GM19455 (cell line): ENCODE measurements at regions not wholly inside any gene's neighbourhood (a gene's known extent, or its start where the extent isn't known, plus 50 kb on each side); places are given as distances from the start of the nearest gene placed in this dataset.

Experiments
- ATAC-seq: cut with Tn5 transposase; IDR thresholded peaks from one replicate; pipeline ENCODE4 v1.9.1; 2021; ENCODE audit not compliant: unreplicated experiment

DNA sequence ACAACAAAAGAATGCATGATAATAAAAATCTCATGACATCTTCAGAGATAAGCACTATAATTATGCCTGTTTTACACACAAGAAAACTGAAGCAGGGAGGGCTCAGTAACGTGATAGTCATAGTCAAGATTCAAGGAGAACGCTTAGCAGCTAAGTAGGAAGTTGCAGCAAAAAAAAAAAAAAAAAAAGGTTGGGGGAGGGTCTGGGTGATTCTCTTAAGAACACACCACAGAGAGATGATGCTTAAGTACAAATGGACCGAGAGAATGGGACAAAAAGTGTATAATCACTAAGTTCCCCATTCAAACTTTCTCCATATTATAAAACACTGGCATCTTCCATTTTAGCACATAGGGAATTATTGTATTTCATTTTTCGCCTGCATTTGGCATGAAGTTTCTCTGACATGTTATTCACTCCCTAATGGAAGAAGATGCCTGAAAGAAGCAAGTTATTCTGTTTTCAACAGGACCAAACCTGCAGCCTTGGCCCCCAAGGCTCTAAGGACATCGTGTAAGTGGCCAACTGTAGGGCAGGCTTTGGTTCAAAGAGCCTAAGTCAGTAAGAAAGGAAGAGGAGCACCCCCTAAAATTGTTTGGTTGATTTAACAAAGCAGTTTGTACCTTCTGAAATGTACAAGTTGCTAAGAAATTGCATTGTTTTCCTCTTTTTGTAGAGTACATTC lies 142.9 kb upstream of the TMPO start:
- ATAC-seq, result no peak

DNA sequence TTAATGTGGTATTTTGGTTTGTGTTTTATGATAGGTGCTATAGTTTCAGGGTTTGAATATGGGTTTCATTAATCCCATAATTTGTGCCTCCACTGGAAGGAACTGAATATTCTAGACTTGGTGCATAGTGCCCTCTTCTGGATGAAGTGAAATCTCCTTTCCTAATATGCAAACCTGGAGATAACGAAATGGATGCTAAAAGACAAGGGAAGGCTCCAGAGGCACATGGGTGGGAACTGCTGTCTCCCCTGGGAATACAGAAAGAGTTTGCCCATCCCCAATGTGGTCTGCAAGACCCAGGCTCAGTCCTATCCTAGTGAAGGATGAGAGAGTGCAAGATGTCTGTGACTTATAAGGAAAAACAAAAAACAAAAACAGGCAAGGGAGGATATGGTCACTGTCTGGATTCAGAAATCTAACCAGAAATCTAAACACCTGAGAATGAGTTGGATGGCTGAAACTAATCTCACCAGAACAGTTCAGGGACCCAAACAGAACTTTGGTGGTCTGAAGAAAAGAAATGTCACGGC lies 142.3 kb upstream of the TMPO start:
- ATAC-seq, result no peak

DNA sequence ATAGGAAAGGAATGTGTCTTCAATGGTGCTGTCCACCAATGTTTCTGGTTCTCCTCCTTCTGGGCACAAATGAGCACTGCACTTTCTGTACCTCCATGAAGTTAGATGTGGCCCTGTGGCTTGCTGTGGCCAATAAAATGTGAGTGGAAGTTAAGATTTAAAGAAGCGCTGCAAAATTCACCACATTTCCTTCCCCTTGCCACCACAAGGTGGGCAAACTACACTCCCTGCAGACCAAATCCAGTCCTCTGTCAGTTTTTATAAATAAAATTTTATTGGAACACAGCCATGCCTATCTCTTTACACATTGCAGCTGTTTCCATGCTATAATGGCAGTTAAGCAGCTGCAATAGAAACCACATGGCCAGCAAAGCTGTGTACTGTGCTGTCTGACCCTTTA lies 141.4 kb upstream of the TMPO start:
- ATAC-seq, result no peak

DNA sequence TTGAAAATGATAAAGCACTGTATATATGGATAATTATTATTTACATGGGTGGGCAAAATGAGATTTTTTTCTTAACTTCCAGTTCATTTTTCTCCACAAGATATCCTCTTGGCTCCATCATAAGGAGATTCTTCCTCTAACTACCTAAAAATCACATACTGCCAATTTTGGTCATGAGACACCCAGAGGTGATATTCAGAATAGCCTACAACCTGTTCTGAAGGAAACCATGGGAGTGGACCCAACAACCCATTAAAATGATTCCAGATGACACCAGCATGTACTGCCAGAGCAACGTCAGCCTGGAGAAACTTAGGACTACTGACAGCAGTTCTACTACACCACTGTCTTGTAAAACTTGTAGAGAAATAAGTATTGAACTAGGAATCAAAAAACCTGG lies 136.3 kb upstream of the TMPO start:
- no peak for ATAC-seq

DNA sequence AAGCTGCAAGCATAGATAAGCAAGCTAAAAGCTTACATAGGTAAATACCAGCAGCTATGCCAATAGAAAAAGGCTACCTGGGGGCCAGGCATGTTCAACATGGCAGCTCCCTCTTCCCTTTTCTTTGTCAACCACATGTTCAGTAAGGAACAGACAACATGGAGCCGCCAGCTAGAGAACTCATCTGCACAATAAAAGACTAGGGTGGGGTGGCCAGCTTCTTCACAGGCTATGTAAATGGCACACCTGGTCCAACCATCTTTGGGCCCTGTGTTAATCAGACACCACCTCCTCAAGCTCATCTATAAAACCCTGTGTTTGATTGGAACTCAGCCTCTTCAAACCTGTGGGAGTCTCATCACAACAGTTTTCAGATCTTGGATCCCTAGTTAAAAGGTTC lies 129.7 kb upstream of the TMPO start:
- no peak for ATAC-seq

DNA sequence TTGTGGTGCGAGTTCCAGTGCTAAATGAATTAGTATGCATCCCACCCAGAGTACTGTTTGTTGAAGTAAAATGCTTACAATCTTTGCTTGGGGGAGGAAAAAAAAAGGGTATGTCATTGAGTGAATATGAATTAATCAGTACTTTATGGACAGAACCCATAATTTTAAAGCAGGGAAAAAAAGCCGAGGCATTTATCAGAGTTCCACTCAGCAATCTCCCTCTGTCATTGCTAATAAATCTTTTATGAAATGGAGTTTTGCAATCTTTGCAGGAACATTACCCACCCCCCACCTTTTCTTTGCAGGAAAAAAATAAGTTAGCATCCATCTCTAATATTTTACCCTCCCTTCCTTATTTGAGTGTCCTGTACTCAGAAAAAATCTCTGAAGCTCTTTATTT lies 127.9 kb upstream of the TMPO start:
- no peak for ATAC-seq

DNA sequence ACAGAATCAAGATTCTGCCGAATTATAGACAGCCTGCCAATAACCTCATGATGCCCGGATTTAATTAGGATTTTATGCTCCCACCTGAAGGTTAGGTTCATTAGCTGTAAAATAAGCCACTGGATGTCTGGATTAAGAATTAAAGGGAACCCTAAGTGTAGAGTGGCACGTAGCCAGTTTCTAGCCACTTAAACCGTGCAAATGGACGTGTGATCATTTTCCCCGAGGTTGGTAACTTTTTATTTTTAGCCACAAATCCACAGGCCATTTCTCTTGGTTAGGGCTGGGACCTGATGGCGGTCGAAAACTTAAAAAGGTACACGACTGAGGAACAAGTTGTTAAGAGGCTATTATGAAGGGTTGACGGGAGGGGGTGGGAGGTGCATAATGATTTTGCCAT lies 127.3 kb upstream of the TMPO start:
- no peak for ATAC-seq

DNA sequence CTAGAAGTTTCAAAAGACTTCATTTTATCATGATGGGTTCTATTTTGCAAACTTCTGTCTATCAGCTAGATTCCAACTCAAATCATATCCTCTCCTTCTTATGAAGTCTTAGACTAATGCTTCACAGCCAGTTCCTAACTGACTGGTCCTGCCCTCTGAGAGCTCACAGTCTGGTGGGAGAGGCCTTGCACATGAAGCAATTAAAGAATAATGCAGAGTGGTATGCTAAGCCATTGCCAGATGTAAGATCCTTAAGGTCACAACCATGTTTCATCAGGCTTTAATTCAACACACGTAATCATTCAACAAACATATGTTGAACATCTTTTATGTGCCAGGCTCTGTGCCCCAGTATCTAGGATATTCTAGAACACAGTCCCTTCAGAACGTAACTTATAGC lies 125.8 kb upstream of the TMPO start:
- ATAC-seq, result no peak

DNA sequence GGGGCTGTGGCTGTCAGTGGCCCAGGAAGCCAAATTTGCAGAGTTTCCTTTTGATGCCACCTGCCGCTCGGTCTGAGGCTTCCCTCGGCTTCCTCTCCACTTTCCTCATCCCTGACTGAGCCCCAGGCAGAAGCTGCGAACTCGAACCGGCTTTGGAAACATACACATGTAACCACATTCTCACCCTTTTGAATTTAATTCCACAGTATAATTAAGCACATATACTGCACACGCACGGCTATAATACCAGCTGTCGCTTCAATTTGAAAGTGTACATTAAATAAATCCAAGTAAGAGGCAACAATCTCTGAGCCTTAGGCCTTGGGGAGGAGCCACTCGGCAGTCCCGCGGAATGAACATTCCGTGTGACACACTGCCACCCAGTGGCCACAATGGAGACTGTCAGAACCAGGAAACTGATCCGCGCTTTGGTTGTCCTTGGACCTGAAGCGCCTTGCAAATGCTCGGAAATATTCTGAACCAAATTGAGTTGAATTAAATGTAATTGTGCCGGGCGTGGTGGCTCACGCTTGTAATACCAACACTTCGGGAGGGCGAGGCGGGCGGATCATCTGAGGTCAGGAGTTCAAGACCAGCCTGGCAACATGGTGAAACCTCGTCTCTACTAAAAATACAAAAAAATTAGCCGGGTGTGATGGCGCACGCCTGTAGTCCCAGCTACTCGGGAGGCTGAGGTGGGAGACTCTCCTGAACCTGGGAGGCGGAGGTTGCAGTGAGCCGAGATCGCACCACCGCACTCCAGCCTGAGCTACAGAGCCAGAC lies 117.9 kb upstream of the TMPO start:
- peak; percentile 96 for ATAC-seq

DNA sequence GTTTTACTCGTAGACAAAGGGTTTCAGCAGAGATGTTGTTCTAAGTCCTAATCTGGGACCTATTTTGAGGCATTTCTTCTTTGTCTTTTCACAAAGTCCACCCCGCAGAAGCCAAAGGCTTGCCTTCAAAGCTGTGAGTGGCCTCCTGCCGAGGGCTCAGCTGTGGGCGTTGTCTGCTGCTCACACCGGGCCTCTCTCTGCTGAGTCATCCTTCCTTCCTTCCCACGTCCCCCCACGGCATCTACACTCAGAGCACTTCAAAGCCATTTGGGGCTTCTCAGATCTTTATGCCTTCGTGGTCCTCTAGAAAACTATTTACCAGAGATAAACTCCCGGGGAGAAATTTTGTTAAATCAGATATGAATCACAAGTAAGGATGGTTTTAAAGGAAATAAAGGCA lies 115.9 kb upstream of the TMPO start:
- ATAC-seq, result peak; percentile 32

DNA sequence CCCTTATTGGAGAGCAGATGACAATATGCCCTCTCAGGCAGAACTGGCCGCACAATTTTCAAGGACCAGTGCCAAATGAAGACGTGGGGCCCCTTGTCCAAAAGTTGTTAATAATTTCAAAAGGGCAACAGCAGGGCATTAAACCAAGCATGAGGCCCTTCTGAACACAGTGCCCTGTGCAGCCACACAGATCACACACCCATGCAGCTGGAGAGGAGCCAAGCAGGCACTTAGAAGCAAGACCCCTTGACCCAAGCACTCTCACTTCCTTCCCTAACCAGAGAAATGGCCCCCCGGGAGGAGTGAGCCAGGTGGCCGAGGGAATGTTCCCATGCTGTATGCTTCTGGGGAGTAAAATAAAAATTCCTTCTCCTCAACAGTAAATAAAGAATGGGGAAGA lies 114.0 kb upstream of the TMPO start:
- ATAC-seq, result no peak

DNA sequence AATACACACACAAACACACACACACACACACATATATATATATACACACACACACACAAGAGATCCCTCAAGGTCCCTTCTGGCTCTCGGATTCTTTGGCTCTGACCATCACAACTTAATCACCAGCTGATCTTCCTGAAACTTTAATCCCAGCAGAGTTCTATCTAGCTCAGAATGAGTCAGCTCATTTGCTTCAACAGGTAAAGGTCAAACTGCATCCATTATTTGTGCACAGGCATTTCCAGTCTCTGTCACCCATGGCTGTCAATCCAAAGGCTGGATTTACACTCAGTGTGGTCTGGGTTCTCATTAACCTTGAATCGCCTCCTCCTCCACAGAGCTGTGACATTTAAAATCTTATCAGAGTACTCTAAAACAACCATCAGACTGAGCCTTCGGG lies 113.3 kb upstream of the TMPO start:
- no peak for ATAC-seq

DNA sequence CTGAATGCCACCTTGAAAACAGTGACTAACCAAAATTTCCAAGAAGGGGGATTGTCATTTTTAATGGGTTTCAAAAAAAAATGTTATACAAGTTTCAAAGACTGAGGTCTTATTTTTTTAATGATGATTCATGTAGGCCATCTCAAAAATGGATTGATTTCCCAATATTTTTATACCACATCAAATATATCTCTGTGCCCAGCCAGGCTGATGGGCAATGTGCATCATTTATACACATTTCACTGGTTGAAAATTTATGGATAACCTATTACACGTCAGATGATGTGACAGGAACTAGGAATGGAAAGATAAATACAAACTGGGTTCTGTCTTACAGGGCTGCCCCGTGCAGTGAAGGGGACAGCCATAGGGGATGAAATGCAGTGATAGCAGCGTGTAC lies 112.7 kb upstream of the TMPO start:
- no peak for ATAC-seq

DNA sequence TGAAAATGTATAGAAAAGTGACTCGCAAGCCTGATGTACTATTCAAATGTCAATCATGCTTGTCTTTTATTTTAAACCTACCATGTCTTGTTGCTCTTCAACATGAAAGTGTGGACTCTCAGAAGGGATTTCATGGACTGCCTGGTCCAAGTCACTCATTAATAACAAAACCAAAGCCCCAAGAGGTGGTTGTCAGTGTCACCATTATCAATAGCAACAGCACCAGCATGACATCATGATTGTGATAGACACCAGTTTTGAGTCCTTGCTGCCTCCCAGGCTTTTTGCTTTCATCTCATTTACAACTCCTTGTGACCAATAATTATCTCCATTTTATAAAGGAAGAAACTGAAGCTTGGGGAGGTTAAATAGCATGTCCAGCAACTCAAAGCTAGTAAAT lies 112.0 kb upstream of the TMPO start:
- no peak for ATAC-seq

DNA sequence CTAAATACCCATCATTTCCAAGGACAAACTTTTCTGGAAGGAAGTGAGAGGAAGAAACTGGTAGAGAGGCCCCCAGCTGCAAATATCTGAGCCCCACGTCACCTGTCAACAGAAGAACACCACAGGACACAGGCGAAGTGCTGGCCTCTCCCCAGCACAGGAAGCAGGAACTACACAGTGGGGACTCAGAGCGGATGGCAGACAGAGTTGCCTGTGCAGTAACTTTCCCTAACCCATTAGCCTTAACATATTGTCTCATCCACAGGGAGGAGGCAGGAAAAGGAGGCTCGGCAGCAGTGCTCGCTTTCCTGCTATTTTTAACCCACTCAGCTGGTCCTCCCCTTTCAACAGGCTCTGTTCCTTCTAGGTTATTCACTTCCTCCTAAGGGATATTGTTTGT lies 111.5 kb upstream of the TMPO start:
- ATAC-seq, result no peak

DNA sequence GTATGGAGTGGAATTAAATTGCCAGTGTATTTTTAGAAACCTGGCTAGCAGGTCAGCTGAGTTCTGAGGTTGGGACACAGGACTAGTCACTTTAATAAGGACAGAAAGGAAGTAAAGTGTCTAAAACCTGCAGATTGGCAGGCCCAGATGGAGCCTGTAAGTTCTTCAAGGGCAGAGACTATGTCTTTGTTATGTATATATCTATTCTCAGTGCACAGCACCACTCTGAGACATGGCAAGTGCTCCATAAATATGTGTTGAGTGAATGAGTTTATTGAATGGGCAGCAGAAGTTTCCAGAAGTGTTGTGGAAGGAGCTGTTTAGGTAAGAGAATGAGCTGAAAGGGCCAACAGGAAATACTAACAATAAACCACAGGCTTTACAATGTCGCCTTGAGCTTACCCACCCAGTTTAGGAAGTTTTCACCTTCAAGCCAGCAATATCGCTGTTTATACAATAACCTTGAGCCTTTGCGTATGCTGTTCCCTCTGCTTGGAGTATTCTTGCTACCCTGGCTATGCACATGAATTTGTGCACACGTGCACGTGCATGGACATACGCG lies 109.5 kb upstream of the TMPO start:
- no peak for ATAC-seq

DNA sequence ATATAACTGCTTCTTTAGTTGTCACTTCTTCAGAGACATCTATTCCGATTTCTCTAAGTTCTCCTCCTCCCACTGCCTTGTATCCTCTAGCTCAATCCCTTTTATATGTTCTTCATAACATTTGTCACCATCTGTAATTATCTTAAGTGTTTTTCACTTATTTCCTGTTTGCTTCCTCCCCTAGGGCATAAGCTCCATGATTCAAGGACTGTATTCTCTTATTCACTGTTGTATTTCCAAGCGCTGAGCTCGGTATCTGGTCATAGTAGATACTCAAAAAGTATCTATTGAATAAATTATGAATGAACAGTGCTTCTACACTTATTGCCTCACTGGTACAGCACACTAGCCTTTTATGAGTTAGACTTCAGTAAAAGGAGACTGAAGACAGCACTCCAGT lies 109.0 kb upstream of the TMPO start:
- no peak for ATAC-seq

DNA sequence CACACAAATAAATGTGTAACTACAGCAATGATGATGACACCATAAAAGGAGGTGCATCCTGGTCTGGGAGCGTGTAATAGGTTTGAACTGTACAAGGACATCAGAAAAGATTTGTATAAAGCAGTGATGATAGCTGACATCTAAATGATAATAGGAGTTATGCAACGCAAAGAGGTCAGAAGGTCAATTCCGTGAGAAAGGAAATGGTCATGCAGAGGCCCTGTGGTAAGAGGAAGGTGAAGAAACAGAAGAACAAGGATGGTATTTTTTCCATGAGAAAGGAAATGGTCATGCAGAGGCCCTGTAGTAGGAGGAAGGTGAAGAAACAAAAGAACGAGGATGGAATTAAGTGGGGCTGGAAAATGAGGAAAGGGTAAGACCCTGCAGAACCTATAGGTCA lies 106.7 kb upstream of the TMPO start:
- ATAC-seq, result no peak

DNA sequence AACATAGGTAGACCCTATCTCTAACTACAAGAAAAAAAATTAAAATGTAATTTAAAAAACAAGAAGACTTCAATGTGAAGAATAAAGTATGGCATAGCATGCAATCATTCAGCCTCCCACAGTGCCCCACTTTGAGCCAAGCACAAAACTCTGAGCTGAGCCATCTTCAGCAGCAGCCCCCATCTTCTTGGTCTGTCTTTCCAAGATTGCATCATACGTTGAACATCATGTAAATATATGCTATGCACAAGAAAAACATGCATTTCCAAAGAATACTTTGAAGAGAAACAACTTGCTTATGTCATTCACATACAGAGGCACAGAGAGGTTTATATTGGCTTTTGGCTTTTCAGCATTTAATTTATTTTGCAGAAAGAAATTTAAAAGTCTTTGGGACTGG lies 105.8 kb upstream of the TMPO start:
- no peak for ATAC-seq

DNA sequence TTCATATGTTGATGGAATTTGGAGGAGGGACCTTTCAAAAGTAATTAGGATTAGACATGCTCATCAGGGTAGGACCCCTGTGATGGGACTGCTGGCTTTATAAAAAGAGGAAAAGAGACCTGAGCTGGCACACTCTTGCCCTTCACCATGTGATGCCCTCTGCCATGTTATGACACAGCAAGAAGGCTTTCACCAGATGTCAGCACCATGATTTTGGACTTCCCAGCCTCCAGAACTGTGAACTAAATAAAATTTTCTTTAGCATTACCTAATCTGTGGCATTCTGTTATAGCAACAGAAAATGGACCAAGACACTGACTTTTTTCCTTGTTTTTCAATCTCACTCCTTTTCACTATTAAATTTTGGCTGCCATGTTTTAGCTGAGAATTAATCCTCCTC lies 105.0 kb upstream of the TMPO start:
- no peak for ATAC-seq

DNA sequence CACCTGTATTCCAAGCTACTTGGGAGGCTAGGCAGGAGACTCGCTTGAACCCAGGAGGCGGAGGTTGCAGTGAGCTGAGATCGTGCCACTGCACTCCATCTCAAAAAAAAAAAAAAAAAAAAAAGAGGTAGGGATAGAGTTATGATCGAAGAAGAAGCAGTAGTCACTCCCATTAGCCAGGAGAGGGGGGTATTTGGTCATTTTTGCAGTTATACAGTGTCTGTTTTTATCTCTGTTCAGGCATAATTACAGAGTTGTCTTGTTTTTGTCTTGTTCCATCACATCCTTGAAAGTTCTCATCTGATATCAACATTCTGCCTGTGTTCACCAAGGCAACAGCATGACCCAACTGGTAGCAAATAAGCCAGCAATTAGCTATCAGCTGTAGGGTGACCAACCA lies 98.5 kb upstream of the TMPO start:
- no peak for ATAC-seq

DNA sequence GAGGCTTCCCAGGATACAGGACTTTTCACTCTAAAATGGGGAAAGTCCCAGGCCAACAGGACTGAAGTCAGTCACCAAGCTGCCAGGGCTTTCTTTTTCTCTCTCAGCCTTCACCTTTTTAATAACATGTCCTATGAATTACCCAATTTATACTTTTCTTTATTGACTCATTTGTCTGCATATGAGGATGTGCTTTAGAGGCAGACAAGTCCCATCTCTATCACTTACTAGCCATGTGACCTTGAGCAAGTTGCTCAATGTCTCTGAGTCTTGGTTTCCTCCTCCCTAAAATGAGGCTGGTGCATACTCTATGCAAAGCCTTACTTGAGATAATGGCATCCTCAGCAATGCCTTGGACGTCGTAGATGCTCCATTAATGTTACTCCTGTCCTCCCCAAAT lies 98.1 kb upstream of the TMPO start:
- ATAC-seq, result no peak
